ENCODE measurements at regions not wholly inside any gene's neighbourhood (a gene's known extent, or its start where the extent isn't known, plus 50 kb on each side); places are given as distances from the start of the nearest gene placed in this dataset.

- Mint-ChIP-seq H3K4me1 (peaks cover 43% of the 10 kb centered on the region), H3K27me3 (ENCODE audit: insufficient read depth, low read depth, poor library complexity) (no peaks in the 10 kb centered on the region), H3K4me3 (no peak overlapping the region), H3K9me3 (no peaks in the 10 kb centered on the region), H3K27ac (no peak overlapping the region), H3K36me3 (ENCODE audit: low read depth) (no peaks in the 10 kb centered on the region; the same call in 2 of the 3 replicates)
- no peaks in the 10 kb centered on the region for H3K27me3 ChIP-seq (ENCODE audit: insufficient read depth)
- H3K4me1 ChIP-seq (ENCODE audit: insufficient read depth), result peaks cover 40% of the 10 kb centered on the region
- no peaks in the 10 kb centered on the region for H4K20me1 ChIP-seq (replicated peaks; ENCODE audit: insufficient read depth)
- H3K79me2 ChIP-seq (replicated peaks; ENCODE audit: insufficient read depth), result peaks cover 12% of the 10 kb centered on the region; the same call in 1 of the 2 replicates
- ATAC-seq, result peak; percentile 69
- H3K4me2 ChIP-seq, result peak overlapping the region; percentile 53
- peak overlapping the region; percentile 73 for H3K27ac ChIP-seq (ENCODE audit: low read depth)
- no peak overlapping the region for H2AFZ ChIP-seq
- DNase-seq (ENCODE audit: low spot score), result peak; percentile 67
- no peaks in the 10 kb centered on the region for H3K36me3 ChIP-seq (ENCODE audit: insufficient read depth)
- TF ChIP-seq ZNF114 (CRISPR knock-in tag; IDR thresholded peaks at IDR 0.05) (no peak), POLR2AphosphoS5 (IDR thresholded peaks at IDR 0.05; ENCODE audit: low read depth) (no peak), STAT1 (IDR thresholded peaks at IDR 0.05; ENCODE audit: unreplicated experiment) (no peak), CREB1 (CRISPR knock-in tag; IDR thresholded peaks at IDR 0.05; ENCODE audit: low read depth) (no peak), EZH2 (IDR thresholded peaks at IDR 0.05; ENCODE audit: low read depth, unreplicated experiment) (no peak), ZNF331 (CRISPR knock-in tag; IDR thresholded peaks at IDR 0.05; ENCODE audit: low read depth) (no peak), EZH2phosphoT487 (IDR thresholded peaks at IDR 0.05; ENCODE audit: unreplicated experiment) (no peak), JUNB (IDR thresholded peaks at IDR 0.05; ENCODE audit: unreplicated experiment) (no peak), NANOG (IDR thresholded peaks at IDR 0.05; ENCODE audit: borderline replicate concordance) (no peak)
- TF ChIP-seq, protein P1, sequence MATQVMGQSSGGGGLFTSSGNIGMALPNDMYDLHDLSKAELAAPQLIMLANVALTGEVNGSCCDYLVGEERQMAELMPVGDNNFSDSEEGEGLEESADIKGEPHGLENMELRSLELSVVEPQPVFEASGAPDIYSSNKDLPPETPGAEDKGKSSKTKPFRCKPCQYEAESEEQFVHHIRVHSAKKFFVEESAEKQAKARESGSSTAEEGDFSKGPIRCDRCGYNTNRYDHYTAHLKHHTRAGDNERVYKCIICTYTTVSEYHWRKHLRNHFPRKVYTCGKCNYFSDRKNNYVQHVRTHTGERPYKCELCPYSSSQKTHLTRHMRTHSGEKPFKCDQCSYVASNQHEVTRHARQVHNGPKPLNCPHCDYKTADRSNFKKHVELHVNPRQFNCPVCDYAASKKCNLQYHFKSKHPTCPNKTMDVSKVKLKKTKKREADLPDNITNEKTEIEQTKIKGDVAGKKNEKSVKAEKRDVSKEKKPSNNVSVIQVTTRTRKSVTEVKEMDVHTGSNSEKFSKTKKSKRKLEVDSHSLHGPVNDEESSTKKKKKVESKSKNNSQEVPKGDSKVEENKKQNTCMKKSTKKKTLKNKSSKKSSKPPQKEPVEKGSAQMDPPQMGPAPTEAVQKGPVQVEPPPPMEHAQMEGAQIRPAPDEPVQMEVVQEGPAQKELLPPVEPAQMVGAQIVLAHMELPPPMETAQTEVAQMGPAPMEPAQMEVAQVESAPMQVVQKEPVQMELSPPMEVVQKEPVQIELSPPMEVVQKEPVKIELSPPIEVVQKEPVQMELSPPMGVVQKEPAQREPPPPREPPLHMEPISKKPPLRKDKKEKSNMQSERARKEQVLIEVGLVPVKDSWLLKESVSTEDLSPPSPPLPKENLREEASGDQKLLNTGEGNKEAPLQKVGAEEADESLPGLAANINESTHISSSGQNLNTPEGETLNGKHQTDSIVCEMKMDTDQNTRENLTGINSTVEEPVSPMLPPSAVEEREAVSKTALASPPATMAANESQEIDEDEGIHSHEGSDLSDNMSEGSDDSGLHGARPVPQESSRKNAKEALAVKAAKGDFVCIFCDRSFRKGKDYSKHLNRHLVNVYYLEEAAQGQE (IDR thresholded peaks at IDR 0.05; ENCODE audit: unreplicated experiment), result no peak
- TF ChIP-seq, protein P2, sequence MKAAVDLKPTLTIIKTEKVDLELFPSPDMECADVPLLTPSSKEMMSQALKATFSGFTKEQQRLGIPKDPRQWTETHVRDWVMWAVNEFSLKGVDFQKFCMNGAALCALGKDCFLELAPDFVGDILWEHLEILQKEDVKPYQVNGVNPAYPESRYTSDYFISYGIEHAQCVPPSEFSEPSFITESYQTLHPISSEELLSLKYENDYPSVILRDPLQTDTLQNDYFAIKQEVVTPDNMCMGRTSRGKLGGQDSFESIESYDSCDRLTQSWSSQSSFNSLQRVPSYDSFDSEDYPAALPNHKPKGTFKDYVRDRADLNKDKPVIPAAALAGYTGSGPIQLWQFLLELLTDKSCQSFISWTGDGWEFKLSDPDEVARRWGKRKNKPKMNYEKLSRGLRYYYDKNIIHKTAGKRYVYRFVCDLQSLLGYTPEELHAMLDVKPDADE (IDR thresholded peaks at IDR 0.05), result no peak
- TF ChIP-seq, protein P3, sequence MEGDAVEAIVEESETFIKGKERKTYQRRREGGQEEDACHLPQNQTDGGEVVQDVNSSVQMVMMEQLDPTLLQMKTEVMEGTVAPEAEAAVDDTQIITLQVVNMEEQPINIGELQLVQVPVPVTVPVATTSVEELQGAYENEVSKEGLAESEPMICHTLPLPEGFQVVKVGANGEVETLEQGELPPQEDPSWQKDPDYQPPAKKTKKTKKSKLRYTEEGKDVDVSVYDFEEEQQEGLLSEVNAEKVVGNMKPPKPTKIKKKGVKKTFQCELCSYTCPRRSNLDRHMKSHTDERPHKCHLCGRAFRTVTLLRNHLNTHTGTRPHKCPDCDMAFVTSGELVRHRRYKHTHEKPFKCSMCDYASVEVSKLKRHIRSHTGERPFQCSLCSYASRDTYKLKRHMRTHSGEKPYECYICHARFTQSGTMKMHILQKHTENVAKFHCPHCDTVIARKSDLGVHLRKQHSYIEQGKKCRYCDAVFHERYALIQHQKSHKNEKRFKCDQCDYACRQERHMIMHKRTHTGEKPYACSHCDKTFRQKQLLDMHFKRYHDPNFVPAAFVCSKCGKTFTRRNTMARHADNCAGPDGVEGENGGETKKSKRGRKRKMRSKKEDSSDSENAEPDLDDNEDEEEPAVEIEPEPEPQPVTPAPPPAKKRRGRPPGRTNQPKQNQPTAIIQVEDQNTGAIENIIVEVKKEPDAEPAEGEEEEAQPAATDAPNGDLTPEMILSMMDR (conservative IDR thresholded peaks at IDR 0.05; ENCODE audit: low read depth in 2 of 2), result no peak
- TF ChIP-seq, protein P4, sequence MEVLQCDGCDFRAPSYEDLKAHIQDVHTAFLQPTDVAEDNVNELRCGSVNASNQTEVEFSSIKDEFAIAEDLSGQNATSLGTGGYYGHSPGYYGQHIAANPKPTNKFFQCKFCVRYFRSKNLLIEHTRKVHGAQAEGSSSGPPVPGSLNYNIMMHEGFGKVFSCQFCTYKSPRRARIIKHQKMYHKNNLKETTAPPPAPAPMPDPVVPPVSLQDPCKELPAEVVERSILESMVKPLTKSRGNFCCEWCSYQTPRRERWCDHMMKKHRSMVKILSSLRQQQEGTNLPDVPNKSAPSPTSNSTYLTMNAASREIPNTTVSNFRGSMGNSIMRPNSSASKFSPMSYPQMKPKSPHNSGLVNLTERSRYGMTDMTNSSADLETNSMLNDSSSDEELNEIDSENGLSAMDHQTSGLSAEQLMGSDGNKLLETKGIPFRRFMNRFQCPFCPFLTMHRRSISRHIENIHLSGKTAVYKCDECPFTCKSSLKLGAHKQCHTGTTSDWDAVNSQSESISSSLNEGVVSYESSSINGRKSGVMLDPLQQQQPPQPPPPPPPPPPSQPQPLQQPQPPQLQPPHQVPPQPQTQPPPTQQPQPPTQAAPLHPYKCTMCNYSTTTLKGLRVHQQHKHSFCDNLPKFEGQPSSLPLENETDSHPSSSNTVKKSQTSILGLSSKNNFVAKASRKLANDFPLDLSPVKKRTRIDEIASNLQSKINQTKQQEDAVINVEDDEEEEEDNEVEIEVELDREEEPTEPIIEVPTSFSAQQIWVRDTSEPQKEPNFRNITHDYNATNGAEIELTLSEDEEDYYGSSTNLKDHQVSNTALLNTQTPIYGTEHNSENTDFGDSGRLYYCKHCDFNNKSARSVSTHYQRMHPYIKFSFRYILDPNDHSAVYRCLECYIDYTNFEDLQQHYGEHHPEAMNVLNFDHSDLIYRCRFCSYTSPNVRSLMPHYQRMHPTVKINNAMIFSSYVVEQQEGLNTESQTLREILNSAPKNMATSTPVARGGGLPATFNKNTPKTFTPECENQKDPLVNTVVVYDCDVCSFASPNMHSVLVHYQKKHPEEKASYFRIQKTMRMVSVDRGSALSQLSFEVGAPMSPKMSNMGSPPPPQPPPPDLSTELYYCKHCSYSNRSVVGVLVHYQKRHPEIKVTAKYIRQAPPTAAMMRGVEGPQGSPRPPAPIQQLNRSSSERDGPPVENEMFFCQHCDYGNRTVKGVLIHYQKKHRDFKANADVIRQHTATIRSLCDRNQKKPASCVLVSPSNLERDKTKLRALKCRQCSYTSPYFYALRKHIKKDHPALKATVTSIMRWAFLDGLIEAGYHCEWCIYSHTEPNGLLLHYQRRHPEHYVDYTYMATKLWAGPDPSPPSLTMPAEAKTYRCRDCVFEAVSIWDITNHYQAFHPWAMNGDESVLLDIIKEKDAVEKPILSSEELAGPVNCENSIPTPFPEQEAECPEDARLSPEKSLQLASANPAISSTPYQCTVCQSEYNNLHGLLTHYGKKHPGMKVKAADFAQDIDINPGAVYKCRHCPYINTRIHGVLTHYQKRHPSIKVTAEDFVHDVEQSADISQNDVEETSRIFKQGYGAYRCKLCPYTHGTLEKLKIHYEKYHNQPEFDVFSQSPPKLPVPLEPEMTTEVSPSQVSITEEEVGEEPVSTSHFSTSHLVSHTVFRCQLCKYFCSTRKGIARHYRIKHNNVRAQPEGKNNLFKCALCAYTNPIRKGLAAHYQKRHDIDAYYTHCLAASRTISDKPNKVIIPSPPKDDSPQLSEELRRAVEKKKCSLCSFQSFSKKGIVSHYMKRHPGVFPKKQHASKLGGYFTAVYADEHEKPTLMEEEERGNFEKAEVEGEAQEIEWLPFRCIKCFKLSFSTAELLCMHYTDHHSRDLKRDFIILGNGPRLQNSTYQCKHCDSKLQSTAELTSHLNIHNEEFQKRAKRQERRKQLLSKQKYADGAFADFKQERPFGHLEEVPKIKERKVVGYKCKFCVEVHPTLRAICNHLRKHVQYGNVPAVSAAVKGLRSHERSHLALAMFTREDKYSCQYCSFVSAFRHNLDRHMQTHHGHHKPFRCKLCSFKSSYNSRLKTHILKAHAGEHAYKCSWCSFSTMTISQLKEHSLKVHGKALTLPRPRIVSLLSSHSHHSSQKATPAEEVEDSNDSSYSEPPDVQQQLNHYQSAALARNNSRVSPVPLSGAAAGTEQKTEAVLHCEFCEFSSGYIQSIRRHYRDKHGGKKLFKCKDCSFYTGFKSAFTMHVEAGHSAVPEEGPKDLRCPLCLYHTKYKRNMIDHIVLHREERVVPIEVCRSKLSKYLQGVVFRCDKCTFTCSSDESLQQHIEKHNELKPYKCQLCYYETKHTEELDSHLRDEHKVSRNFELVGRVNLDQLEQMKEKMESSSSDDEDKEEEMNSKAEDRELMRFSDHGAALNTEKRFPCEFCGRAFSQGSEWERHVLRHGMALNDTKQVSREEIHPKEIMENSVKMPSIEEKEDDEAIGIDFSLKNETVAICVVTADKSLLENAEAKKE (CRISPR knock-in tag; IDR thresholded peaks at IDR 0.05), result no peak
- no peaks in the 10 kb centered on the region for H3K9me2 ChIP-seq (ENCODE audit: insufficient read depth)
- no peak overlapping the region for H3K4me3 ChIP-seq
- H3F3A ChIP-seq (replicated peaks; ENCODE audit: low read depth), result peaks cover 7% of the 10 kb centered on the region
These were observed 361.9 kb upstream of the JARID2 start for GRCh38 chr6:14883921-14884320.
